HG02938 (cell line): ENCODE measurements at regions not wholly inside any gene's neighbourhood (a gene's known extent, or its start where the extent isn't known, plus 50 kb on each side); places are given as distances from the start of the nearest gene placed in this dataset.

Experiments
- ATAC-seq: cut with Tn5 transposase; IDR thresholded peaks from one replicate; pipeline ENCODE4 v1.9.1; 2021; ENCODE audit warnings: mild to moderate bottlenecking, moderate library complexity; ENCODE audit not compliant: unreplicated experiment

DNA sequence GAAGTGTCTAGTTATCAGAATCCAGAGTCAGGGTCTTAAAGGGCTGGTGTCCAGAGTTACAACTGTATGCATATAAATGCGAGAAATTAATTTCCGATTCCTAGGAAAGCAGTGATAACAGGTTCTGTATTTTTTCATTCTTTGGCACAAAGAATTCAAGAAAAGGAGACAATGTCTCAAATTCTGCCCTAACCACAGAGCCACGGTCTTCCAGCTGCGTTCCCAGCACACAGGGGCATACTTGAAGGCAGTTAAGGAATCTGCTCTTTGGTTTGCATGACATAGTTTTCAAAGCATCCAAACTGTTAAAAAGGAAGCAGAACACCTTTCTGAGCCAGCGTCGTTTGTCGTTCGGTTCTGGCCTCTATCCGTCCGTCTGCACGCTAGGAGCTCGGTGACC is 416.9 kb upstream of the MKI67 start:
- no peak for ATAC-seq

DNA sequence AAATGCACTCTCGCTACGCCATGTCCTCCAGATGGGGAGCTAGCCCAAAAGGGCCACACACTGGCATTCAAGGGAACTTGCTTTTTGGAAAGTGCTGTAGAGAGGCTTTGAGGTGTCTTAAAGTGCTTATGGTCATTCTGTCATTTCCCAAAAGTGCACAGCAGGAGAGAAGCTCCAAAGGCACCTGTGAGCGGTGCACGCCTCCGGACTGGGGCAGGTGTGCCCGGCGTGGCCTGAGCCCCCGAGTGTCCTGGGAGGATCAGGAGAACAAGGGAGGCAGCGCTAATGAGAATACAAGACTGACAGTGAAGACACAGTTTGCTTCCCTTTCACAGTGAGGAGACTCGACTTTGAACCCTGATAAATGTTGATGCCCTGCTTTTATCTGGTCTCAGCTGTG is 419.0 kb upstream of the MKI67 start:
- no peak for ATAC-seq

DNA sequence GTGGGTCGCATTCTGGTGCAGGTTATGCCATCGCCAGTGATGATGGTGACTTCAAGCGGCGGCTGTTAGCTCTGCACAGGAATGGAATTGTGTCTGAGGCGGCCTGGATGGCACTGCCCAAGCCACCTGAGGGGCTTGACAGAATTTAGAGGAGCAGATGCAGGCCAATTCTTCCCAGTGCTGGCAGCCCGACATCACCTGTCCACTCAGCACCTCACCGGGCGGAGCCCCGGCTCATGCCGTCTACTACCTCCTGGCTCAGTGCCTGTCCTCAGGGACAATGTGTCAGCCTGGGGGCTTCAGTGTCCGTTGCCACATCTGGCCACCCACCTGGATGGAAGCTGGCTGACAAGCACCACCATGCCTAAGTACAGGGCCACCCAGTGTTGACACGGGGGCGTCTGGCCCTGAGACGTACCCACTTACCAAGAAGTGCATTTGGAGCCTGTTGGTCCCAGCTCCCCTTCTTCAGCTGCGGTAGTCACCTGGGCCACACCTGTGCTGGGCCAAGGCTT is 420.5 kb upstream of the MKI67 start:
- no peak for ATAC-seq

GRCh38 chr10:128549101-128549608 is 422.9 kb upstream of the MKI67 start:
- no peak for ATAC-seq

- ATAC-seq, result no peak
Observed at GRCh38 chr10:128550045-128550444, 423.8 kb upstream of the MKI67 start.

DNA sequence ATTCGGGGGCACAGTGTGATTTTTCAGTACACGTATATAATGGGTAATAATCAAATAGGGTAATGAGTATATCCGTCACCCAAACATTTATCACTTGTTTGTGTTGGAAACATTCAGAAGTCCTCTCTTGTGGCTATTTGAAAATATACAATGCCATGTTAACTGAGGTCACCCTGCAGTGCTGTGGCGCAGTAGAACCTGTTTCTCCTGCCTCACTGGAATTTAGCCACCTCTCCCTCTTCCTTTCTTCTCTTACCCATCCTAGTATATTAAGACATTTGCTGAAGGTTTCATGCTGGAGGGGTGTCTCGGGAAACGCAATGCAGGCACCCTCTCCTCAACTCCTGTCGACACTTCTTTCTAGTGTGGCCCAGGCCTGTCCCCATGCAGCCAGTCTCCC is 425.3 kb upstream of the MKI67 start:
- ATAC-seq, result no peak

DNA sequence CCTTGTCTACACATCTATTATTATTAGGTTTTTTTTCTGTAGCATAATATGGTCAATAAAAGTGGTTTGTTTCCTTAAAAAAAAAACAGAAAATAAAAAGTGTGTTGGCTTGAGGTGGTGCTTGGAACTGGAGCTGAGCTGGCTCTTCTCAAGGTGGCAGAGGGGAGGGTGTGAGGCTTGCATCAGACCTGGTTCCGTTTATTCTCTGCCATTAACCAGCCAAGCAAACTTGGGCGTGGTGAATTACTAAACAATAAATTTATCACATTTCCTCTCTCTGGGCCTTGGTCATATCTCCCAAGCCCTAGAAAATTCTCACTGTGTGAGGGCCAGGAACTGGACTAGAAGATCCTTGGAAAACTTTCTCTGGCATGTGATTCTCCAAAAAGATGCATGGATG is 427.5 kb upstream of the MKI67 start:
- no peak for ATAC-seq

DNA sequence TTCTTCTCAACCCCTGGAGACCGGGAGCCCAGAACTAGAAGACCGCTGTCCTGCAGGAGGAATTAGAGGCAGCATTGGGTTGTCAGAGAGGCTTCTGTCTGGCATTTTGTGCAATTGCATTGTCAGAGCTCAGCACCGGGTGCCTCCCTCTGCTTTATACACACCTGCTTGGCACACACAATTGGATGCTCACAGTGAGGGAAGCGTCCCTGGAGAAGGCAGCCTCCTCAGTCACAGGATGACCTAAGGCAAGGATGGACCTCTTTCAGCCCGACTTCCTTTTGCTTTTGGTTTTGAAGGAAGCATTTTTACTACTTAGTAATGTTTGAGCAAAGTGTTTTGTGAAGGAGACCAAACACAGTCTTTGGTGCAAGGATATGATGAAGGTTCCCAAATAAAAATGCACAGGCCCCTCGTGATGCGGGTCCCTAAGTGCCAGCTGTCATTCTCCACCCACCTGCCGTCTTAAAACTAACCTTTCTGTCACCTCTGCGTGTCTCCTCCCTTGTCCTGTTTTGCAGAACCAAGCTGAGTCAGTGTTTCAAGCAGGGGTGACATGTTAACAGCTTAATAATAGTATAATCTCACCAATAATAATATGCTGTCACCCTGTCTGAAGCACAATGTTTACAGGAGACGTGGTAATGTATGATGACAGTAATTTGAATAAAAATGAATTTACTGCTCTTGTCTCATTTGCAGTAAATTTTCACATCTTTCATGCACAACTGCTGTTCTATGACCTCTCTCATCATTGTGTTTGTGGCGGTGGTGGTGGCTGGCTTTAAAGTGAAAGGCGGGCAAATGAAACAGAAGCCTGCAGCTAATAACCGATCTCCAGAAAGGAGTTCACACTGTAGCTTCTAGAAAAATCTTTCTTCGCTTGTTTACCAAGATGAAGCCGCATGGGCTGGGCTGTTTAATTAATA is 430.2 kb upstream of the MKI67 start:
- ATAC-seq, result no peak

DNA sequence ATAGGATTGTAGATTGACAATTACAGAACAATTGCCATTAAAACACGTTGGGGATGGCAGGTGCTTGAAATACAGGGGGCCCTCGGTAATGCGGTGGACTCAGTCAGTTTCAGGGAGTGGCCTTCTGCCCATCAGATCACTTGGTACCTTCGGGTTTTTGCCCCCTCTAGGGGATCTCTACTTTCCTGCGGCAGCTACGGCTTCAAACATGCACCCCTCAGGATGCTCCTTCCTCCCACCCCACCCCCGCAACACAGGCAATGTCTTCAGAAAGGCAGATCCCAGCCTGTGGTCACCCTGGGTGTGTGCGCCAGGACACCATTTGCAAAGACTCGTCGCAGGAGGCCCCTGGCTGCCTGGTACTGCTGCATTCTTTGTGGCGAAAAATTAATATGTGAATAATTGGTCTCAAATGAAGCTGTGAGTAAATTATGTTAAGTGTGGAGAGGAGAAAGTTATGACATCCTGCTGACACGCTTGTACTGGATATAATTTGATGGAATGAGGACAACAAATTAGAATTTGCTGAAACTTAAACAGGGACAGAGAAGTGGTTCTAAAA is 431.0 kb upstream of the MKI67 start:
- ATAC-seq, result no peak

GRCh38 chr10:128560406-128560805 is 434.2 kb upstream of the MKI67 start:
- ATAC-seq, result no peak

- no peak for ATAC-seq
Observed at GRCh38 chr10:128560993-128561392, 434.8 kb upstream of the MKI67 start.

- ATAC-seq, result no peak
Observed at GRCh38 chr10:128563387-128563786, 437.2 kb upstream of the MKI67 start.

DNA sequence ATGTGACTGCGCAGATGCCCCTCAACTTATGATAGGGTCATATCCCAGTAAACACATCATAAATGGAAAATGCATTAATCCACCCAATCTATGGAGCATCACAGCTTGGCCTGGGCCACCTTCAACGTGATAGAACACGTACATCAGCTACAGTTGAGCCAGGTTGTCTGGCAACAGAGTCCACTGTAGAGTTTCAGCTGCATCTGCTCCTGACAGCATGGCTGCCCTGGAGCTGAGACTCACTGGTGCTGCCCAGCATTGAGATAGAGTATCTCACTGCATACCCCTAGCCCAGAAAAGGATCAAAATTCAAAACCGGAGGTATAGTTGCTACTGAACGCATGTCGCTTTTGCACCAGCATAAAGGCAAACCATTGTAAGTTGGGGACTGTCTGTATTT is 437.7 kb upstream of the MKI67 start:
- ATAC-seq, result no peak

DNA sequence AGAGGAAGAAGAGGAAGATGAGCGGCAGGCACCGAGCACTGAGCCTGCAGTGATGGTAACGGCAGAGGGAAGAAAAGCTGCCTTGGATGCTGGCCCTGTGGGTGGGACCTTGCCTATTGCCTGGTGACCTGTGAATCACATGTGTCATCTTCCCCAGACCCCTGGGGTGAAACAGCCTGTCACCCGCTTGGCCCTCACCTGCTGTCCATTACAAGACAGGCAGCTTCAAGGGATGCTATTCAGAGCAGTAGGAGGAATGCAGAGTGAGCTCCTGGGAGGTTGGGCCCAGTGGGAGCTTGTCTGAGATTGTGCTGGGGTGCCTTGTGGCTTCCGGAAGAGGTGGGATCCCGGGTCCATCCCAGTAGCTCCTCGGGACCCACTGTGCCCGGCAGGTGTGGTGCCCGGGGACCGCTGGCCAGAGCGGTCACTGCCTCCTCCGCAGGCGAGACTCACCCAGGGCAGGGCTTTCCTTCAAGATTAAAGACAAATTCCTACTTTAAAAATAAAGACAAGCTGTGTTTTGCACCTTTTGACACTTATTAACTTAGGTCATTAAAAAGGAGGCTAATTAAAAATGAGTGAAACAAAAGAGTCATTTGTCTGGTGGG is 440.2 kb upstream of the MKI67 start:
- no peak for ATAC-seq

DNA sequence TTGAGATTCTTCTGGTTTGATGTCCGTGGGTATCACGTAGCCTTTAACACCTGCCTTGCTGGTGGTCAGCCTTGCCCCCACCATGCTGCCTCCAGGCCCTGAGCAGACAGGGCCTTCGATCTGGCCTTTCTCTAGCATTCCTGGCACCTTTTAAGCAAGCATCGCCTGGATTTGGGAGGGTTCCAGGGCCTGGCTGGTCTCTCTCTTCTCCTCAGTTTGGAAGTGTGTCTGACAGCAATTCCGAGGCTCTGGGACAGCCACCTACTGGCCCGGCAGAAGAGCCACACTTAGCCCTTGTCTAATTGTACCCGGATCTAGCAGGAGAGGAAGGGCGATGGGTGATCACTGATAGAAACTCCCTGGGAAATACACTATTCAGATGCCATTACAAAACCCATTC is 441.3 kb upstream of the MKI67 start:
- no peak for ATAC-seq

GRCh38 chr10:128568041-128568440 is 441.8 kb upstream of the MKI67 start:
- ATAC-seq, result no peak

DNA sequence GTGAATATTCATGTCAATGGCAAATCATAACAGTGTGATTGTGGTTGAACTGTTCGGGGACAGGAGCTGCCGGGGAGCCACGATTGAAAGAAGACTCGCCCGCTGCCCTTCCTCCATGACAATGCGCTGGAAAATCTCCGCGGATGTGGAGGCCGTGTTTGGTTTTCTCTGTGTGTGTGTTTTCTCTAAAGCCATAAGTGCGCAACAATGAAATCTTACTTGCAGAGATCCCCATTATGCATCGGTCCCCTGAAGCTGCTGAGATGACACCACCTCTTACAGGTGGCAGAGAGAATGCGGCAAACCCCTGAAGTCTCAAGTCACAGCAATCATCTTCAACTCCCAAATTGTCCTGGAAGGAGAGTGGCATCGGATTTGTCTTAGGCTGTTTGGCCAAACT is 442.3 kb upstream of the MKI67 start:
- ATAC-seq, result no peak

GRCh38 chr10:128568990-128569945 is 443.0 kb upstream of the MKI67 start:
- ATAC-seq, result no peak

DNA sequence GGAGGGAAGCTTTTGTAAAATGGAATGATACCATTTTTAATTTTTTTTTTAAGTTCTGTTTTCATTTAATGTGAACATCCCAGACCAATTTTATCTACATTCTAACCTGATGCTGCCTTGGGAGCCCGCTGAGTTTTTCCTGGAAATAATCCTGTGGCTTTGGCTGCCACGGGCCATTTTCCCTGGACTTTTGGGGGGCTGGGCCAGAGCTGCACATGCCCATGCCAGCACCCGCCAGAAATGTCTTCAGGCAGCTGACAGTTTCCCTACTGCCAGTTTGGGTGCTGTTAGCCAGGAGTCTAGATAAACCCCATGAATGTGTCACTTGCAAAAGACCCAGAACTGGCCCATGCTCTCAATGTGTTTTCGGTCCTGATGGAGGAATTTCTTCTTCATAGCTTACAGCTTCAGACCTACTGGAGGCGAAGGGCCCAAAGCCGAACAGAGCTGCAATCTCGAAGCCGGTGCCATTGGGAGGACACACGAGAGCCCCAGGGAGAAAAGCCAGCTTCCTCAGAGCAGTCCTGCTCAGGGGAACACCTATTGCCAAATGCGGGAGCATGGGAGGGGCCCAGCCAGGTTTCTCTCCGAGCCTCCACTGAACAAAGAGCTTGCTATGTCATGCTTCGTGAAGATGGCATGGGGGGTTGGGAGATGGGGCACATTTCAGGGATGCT is 444.2 kb upstream of the MKI67 start:
- ATAC-seq, result no peak

DNA sequence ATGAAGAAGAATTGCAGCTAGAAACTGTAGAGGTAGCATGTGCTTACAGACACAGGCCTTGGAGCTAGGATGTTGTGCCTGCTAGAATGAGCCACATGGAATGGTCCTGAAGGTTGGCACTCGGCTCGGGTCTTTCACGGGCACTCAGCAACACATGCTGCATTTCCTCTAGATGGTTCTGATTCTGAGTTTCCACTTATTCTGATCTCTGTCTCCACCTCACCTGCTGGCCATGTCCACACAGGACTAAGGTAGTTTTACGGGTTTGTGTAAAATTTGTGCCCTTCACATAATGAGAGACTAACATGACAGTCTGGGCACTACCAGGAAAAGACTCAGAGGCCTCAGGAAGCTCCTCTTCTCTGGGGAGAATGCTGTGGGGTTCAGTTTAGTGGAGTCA is 444.8 kb upstream of the MKI67 start:
- no peak for ATAC-seq
